Ascending aorta (tissue), 2 donors: ENCODE measurements at regions not wholly inside any gene's neighbourhood (a gene's known extent, or its start where the extent isn't known, plus 50 kb on each side); places are given as distances from the start of the nearest gene placed in this dataset.

Source experiments
- DNase-seq, 2 donors: peaks; one replicate each; pipeline ENCODE4 v3.0.0-alpha.2; 2019; ENCODE audit warnings: low spot score in 2 of 2
- H3K27ac ChIP-seq, 2 donors: fragments of 200-600 bp; sonication (generic); one replicate each; pipeline ENCODE4 v1.5.1; 2016 to 2017; ENCODE audit warnings: mild to moderate bottlenecking in 1 of 2
- H3K27me3 ChIP-seq: fragments of 200-600 bp; sonication (generic); one replicate; pipeline ENCODE4 v1.5.1; 2017
- H3K36me3 ChIP-seq, 2 donors: fragments of 200-600 bp; sonication (generic); one replicate each; pipeline ENCODE4 v1.5.1; 2016
- H3K4me1 ChIP-seq, 2 donors: fragments of 200-600 bp; sonication (generic); one replicate each; pipeline ENCODE4 v1.5.1; 2016 to 2017; ENCODE audit warnings: mild to moderate bottlenecking in 1 of 2
- H3K4me3 ChIP-seq, 2 donors: fragments of 200-600 bp; sonication (generic); one replicate each; pipeline ENCODE4 v1.5.1; 2016 to 2017; ENCODE audit warnings: mild to moderate bottlenecking in 1 of 2
- H3K9me3 ChIP-seq, 2 donors: fragments of 200-600 bp; sonication (generic); one replicate each; pipeline ENCODE4 v1.5.1; 2016
- CTCF ChIP-seq, 3 experiments: fragments of 200-600 bp in 2 of 3; fragments of 450-650 bp in 1 of 3; sonication (generic) in 2 of 3; IDR thresholded peaks; one replicate each; pipeline ENCODE4 v1.5.1; 2016 to 2019; ENCODE audit warnings: antibody characterized with exemption in 3 of 3, mild to moderate bottlenecking in 1 of 3, moderate library complexity in 1 of 3
- intact Hi-C: fragments of 100-400 bp; cut with DNase I; formaldehyde crosslinking; loops from one replicate; pipeline ENCODE4 v1.15.1; 2023

- Histone ChIP-seq H3K27ac (no peak overlapping the region), H3K9me3 (no peaks in the 10 kb centered on the region), H3K4me1 (no peaks in the 10 kb centered on the region), H3K36me3 (no peaks in the 10 kb centered on the region), H3K27me3 (no peaks in the 10 kb centered on the region), H3K4me3 (no peak overlapping the region)
- intact Hi-C loops = no loop called here
- no peak for DNase-seq
- no peak for TF ChIP-seq CTCF (IDR thresholded peaks at IDR 0.05)
Measured at GRCh38 chr9:79237861-79238260, 333.9 kb upstream of the TLE4 start.

- H3K27me3 ChIP-seq = no peaks in the 10 kb centered on the region
- no peaks in the 10 kb centered on the region for H3K9me3 ChIP-seq
- no peaks in the 10 kb centered on the region for H3K4me1 ChIP-seq
- no peaks in the 10 kb centered on the region for H3K36me3 ChIP-seq
- intact Hi-C loops = no loop called here
- no peak for TF ChIP-seq CTCF (IDR thresholded peaks at IDR 0.05)
- no peak for DNase-seq
- H3K4me3 ChIP-seq = no peak overlapping the region
- no peak overlapping the region for H3K27ac ChIP-seq
Measured at GRCh38 chr9:79240774-79241173, 331.0 kb upstream of the TLE4 start.

GRCh38 chr9:79242489-79242888, 329.3 kb upstream of the TLE4 start:
- no peaks in the 10 kb centered on the region for H3K9me3 ChIP-seq
- H3K27me3 ChIP-seq = no peaks in the 10 kb centered on the region
- no peak overlapping the region for H3K4me3 ChIP-seq
- no peak for DNase-seq
- no peaks in the 10 kb centered on the region for H3K36me3 ChIP-seq
- H3K27ac ChIP-seq = no peak overlapping the region
- H3K4me1 ChIP-seq = no peaks in the 10 kb centered on the region
- intact Hi-C loops = no loop called here
- no peak for TF ChIP-seq CTCF (IDR thresholded peaks at IDR 0.05)

- no peaks in the 10 kb centered on the region for H3K4me1 ChIP-seq
- no peaks in the 10 kb centered on the region for H3K27me3 ChIP-seq
- H3K9me3 ChIP-seq = no peaks in the 10 kb centered on the region
- DNase-seq = no peak
- H3K4me3 ChIP-seq = no peak overlapping the region
- intact Hi-C loops = no loop called here
- no peaks in the 10 kb centered on the region for H3K36me3 ChIP-seq
- H3K27ac ChIP-seq = no peak overlapping the region
- TF ChIP-seq CTCF (IDR thresholded peaks at IDR 0.05) = no peak
Measured at GRCh38 chr9:79246170-79246569, 325.6 kb upstream of the TLE4 start.

- TF ChIP-seq CTCF (IDR thresholded peaks at IDR 0.05) = no peak
- H3K4me3 ChIP-seq = no peak overlapping the region
- no peaks in the 10 kb centered on the region for H3K36me3 ChIP-seq
- intact Hi-C loops = no loop called here
- H3K4me1 ChIP-seq = no peaks in the 10 kb centered on the region
- no peaks in the 10 kb centered on the region for H3K27me3 ChIP-seq
- H3K27ac ChIP-seq = no peak overlapping the region
- H3K9me3 ChIP-seq = no peaks in the 10 kb centered on the region
- DNase-seq = no peak
Measured at GRCh38 chr9:79247021-79247420, 324.7 kb upstream of the TLE4 start.

- no peaks in the 10 kb centered on the region for H3K36me3 ChIP-seq
- intact Hi-C loops = no loop called here
- no peak overlapping the region for H3K27ac ChIP-seq
- no peaks in the 10 kb centered on the region for H3K4me1 ChIP-seq
- H3K9me3 ChIP-seq = no peaks in the 10 kb centered on the region
- DNase-seq = no peak
- no peak overlapping the region for H3K4me3 ChIP-seq
- H3K27me3 ChIP-seq = no peaks in the 10 kb centered on the region
- TF ChIP-seq CTCF (IDR thresholded peaks at IDR 0.05) = no peak
Measured at GRCh38 chr9:79250806-79251205, 321.0 kb upstream of the TLE4 start.
